ENCODE measurements at regions not wholly inside any gene's neighbourhood (a gene's known extent, or its start where the extent isn't known, plus 50 kb on each side); places are given as distances from the start of the nearest gene placed in this dataset.

- TF ChIP-seq CTCF (IDR thresholded peaks at IDR 0.05) = no peak
- TF ChIP-seq TAF1 (IDR thresholded peaks at IDR 0.05; ENCODE audit: borderline replicate concordance, low read depth, low read length) = no peak
- no peak for TF ChIP-seq FOXM1 (IDR thresholded peaks at IDR 0.05; ENCODE audit: low read depth)
- TF ChIP-seq RAD21 (IDR thresholded peaks at IDR 0.05; ENCODE audit: low read length) = no peak
- TF ChIP-seq YY1 (IDR thresholded peaks at IDR 0.05; ENCODE audit: low read depth) = no peak
- no peak for TF ChIP-seq MXI1 (IDR thresholded peaks at IDR 0.05; ENCODE audit: low read depth, low read length)
- no peak for TF ChIP-seq MAX (IDR thresholded peaks at IDR 0.05; ENCODE audit: low read depth)
- TF ChIP-seq RCOR1 (IDR thresholded peaks at IDR 0.05; ENCODE audit: low read length) = no peak
- TF ChIP-seq ELF1 (IDR thresholded peaks at IDR 0.05) = no peak
- TF ChIP-seq REST (IDR thresholded peaks at IDR 0.05; ENCODE audit: low read depth, low read length) = no peak
- no peak for TF ChIP-seq TEAD4 (IDR thresholded peaks at IDR 0.05; ENCODE audit: borderline replicate concordance, insufficient read depth)
- TF ChIP-seq EZH2phosphoT487 (IDR thresholded peaks at IDR 0.05; ENCODE audit: borderline replicate concordance, low read depth) = no peak
- TF ChIP-seq POLR2AphosphoS5 (IDR thresholded peaks at IDR 0.05; ENCODE audit: low read depth, low read length) = no peak
- no peak for TF ChIP-seq GABPA (IDR thresholded peaks at IDR 0.05; ENCODE audit: low read depth)
Observed at GRCh38 chr5:124538931-124539330, 207.5 kb downstream of the ZNF608 start.

Measured in SK-N-SH (cell line).